HG03045 (cell line): ENCODE measurements at regions not wholly inside any gene's neighbourhood (a gene's known extent, or its start where the extent isn't known, plus 50 kb on each side); places are given as distances from the start of the nearest gene placed in this dataset.

Experiments
- ATAC-seq: cut with Tn5 transposase; IDR thresholded peaks from one replicate; pipeline ENCODE4 v1.9.1; 2021; ENCODE audit warnings: mild to moderate bottlenecking, moderate library complexity; ENCODE audit not compliant: unreplicated experiment

- no peak for ATAC-seq
Measured at GRCh38 chr11:10387206-10388083, 67.6 kb upstream of the AMPD3 start.

DNA sequence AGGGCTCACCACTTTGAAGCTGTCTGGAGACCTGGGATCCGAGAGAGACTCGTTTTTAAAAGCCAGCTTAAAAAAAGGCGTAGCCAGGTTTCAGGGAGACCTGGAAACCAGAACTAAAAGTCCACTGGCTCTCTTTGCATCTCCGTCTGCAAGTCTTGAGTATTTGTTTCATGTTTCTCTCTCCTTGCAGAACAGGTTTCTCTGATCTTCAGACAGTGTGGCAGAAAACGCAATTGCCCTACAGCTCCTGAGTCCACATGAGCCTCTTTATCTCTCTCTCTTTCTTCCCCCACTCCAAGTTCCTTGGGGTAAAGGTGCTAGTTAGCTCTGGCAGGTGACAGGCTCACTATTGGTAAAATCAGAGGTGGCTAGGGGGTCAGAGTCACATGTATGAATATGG lies 67.0 kb upstream of the AMPD3 start:
- no peak for ATAC-seq

GRCh38 chr11:10388574-10388973 lies 66.5 kb upstream of the AMPD3 start:
- ATAC-seq = no peak

GRCh38 chr11:10390375-10390774 lies 64.7 kb upstream of the AMPD3 start:
- no peak for ATAC-seq

GRCh38 chr11:10392095-10393079 lies 62.7 kb upstream of the AMPD3 start:
- ATAC-seq = no peak

- no peak for ATAC-seq
Measured at GRCh38 chr11:10394229-10395101, 60.6 kb upstream of the AMPD3 start.

DNA sequence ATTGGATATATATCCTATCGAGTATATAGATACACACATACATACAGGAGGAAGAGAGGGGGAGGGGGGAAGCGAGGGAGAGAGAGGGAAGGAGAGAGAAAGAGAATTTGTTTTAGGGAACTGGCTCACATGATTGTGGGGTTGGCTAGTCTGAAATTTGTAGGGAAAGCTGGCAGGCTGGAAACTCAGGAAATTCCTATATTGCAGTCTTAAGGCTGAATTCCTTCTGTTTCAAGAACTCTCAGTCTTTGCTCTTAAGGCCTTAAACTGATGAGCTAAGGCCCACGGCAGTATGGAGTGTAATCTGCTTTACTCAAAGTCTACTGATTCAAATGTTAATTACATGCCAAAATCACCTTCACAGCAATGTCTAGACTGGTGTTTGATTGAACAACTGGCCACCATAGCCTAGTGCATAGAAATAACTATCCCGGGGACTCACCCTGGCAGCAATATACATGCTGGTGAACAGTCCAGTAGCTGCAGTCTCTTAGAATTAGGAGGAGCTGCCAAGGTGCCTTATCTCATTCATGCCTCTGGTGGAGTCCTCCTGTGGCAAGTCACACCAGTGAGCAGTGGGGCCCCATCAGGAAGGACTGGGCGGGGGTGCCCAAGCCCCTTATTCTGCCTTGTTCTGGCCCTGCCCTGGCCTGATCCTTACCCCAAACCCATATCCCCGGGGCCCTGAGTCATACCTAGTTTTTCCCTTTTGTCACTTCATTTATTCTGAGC lies 59.7 kb upstream of the AMPD3 start:
- ATAC-seq = no peak

- ATAC-seq = no peak
Measured at GRCh38 chr11:10396771-10397170, 58.3 kb upstream of the AMPD3 start.

DNA sequence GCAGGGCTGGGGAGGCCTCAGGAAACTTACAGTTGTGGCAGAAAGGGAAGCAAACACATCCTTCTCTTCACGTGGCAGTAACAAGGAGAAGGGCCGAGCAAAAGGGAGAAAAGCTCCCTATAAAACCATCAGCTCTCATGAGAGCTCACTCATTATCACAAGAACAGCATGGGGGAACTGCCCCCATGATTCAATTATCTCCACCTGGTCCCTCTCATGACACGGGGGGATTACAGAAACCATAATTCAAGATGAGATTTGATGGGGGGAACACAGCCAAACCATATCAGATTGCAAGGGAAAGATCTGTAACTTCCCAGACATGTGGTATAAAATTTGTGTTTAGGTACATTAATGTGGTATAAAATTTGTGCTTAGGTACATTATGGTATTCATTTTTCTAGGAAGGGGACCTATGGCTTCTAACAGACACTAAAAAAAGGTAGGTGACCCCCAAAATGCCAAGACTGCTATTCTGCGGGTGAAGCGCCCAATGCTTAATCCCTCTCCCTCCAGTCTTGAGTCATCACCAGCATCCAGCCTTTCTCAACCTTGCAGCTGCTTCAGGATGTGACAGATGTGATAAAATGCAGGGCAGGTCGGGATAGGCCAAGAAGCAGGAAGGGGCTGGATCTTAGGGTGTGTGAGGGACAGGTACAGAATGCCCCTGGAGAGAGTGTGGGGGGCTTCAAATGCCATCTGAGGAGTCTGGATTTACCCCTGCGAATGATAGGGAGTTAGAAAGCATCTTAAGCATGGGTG lies 57.7 kb upstream of the AMPD3 start:
- no peak for ATAC-seq

DNA sequence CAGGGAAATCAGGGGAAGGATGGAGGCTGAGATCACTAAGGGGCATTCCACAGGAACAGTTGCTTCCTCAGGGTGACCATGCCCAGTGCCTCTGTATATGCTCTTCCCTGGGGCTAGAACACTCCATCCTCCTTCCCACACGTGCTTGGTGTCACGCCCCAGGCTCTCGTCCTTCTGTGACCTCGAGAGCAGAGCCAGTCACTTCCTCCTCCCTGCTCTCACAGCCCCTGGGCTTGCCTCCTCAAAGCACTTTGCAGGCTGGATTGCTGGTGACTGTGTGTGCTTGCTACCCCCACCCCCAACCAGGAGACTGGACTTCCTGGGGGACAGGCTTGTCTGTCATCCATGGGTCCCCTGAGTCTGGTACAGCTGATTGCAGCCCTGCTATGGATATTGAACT lies 56.5 kb upstream of the AMPD3 start:
- ATAC-seq = no peak

DNA sequence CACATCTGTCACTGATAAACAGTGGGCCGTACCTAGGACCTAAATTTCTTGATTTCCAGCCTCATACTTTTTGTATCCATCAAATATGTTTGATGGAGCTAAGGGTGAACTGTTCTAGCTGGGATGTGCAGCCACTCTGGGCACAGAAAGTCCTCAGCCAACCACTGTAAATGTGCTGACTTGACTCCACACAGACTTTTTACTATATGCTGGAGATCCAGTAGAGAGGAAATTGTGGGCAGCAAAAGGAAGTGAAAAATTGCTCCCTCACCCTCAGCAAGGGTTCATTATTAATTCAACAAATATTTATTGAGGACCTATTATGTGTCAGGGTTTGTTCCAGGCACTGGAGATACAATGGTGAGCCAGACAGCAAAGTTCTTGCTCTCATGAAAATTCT lies 54.2 kb upstream of the AMPD3 start:
- ATAC-seq = no peak

DNA sequence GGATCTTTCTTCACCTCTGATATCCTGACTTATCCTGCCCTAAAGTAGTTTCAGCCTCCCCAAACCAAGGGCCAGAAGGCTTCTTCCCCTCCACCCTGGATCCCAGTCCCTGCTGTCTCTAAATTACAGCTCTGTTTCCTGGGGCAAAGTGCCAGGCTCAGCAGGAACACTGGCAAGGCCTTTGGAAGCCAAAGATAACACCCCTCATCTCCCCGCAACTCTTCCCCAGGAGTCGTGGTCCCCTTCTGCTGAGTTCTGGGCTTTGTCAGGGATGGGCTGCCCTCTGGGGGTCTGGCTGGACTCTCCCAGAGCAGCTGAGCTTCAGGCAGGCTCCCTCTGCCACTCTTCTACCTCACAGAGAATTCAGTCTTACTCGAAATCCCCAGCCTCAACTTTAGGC lies 53.8 kb upstream of the AMPD3 start:
- no peak for ATAC-seq

- no peak for ATAC-seq
Measured at GRCh38 chr11:10401696-10402392, 53.2 kb upstream of the AMPD3 start.
